ENCODE measurements at regions not wholly inside any gene's neighbourhood (a gene's known extent, or its start where the extent isn't known, plus 50 kb on each side); places are given as distances from the start of the nearest gene placed in this dataset.

DNA sequence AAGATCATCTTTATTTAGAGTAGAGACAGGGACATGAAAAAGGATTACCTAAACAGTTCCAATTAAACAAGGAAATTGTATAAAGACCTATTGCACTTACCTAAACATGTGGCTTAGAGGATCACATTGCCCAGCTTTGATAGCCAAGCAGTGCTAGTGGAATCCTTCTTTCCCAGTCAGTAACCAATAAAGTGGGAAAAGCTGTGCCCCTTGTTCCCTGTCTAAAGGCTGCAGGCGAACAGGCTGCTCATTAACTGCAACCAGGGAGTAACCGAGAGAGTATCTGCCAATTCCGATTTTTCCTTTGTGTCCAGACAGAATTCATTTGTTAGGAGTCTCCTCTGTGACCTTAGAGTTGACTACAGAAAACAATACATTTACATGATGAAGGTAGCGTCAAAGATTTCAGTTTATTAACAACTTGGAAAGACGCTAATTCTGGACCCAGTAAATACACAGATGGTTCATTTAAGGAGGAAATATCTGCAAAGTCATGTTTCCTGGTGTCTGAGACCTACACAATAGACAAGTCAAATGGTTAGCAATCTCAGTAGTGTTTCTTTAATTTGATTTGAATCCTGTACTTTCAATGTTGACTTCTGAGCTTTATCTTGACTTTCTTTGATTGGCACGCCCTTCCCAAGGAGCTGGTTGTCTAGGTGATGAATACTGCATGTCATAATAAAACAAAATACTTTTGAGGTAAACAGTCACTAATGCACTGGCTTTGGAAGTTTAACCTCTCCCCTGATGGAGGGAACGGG, 57.3 kb upstream of the MET start:
- H3K4me3 ChIP-seq (ENCODE audit: low read depth in 1 of 3, low read length in 3 of 3): no peak overlapping the region
- no peaks in the 10 kb centered on the region for H3K9me3 ChIP-seq (ENCODE audit: control insufficient read depth in 2 of 2, insufficient read depth in 1 of 2, low read depth in 1 of 2, low read length in 1 of 2)
- peaks cover 0 to 14% (median 2%) of the 10 kb centered on the region in 3 donors for H3K4me1 ChIP-seq (ENCODE audit: control insufficient read depth in 3 of 3, insufficient read depth in 2 of 3, low read depth in 1 of 3, low read length in 2 of 3)
- no peaks in the 10 kb centered on the region for H3K36me3 ChIP-seq (ENCODE audit: control insufficient read depth in 3 of 3, insufficient read depth in 2 of 3, low read depth in 1 of 3, low read length in 3 of 3)
- H3K27ac ChIP-seq (ENCODE audit: low read depth in 1 of 3, low read length in 2 of 3): peak overlapping the region in 1 of 3 donors; percentile 63
- DNase-seq: peak; percentile 49 to 80
- WGBS, 3 donors: 9 to 37% (median 33%) methylated on average over 7 of the region's 7 CpGs
- H3K27me3 ChIP-seq (ENCODE audit: control insufficient read depth in 3 of 3, insufficient read depth in 3 of 3, low read length in 3 of 3): peaks cover 0 to 2% (median 0%) of the 10 kb centered on the region in 3 donors
- no peak for FAIRE-seq

DNA sequence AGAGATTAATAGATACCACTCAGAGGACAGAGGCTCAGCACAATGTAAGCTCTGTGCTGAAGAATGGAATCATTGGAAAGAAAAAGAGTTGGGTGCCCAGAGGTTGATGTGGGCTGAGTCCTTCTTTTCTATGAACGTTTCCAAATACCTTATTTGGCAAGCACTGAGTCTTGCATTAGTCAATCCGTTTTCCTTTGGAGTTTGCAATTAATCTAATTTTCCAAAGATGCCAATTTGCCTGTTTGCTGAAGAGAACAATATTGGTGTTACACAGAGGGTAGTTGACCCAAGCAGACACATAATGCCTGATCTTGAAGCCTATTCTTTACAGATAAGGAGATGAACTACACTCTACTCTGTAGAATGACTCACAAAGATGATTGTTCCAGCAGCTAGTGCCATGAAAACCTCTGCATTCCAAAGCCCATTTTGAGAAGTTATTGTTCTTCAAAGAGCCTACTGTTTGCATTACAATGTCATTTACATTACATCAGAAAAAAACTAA, 55.4 kb upstream of the MET start:
- Histone ChIP-seq H3K4me1 (ENCODE audit: control insufficient read depth in 3 of 3, insufficient read depth in 2 of 3, low read depth in 1 of 3, low read length in 2 of 3) (peaks cover 0 to 14% (median 2%) of the 10 kb centered on the region in 3 donors), H3K36me3 (ENCODE audit: control insufficient read depth in 3 of 3, insufficient read depth in 2 of 3, low read depth in 1 of 3, low read length in 3 of 3) (no peaks in the 10 kb centered on the region), H3K9me3 (ENCODE audit: control insufficient read depth in 2 of 2, insufficient read depth in 1 of 2, low read depth in 1 of 2, low read length in 1 of 2) (peaks cover 0 to 12% of the 10 kb centered on the region in 2 donors), H3K4me3 (ENCODE audit: low read depth in 1 of 3, low read length in 3 of 3) (no peak overlapping the region), H3K27me3 (ENCODE audit: control insufficient read depth in 3 of 3, insufficient read depth in 3 of 3, low read length in 3 of 3) (peaks cover 0 to 2% (median 0%) of the 10 kb centered on the region in 3 donors), H3K27ac (ENCODE audit: low read depth in 1 of 3, low read length in 2 of 3) (no peak overlapping the region)
- no peak for FAIRE-seq
- peak in 1 of 2 donors; percentile 9 for DNase-seq
- 38 to 41% (median 40%) methylated on average over 2 of the region's 2 CpGs for WGBS, 3 donors

GRCh38 chr7:116617878-116618277, 54.1 kb upstream of the MET start:
- Histone ChIP-seq H3K4me3 (ENCODE audit: low read depth in 1 of 3, low read length in 3 of 3) (no peak overlapping the region), H3K4me1 (ENCODE audit: control insufficient read depth in 3 of 3, insufficient read depth in 2 of 3, low read depth in 1 of 3, low read length in 2 of 3) (peaks cover 0 to 14% (median 2%) of the 10 kb centered on the region in 3 donors), H3K27me3 (ENCODE audit: control insufficient read depth in 3 of 3, insufficient read depth in 3 of 3, low read length in 3 of 3) (no peaks in the 10 kb centered on the region), H3K9me3 (ENCODE audit: control insufficient read depth in 2 of 2, insufficient read depth in 1 of 2, low read depth in 1 of 2, low read length in 1 of 2) (peaks cover 0 to 13% of the 10 kb centered on the region in 2 donors), H3K36me3 (ENCODE audit: control insufficient read depth in 3 of 3, insufficient read depth in 2 of 3, low read depth in 1 of 3, low read length in 3 of 3) (no peaks in the 10 kb centered on the region), H3K27ac (ENCODE audit: low read depth in 1 of 3, low read length in 2 of 3) (no peak overlapping the region)
- no peak for DNase-seq
- FAIRE-seq: no peak
- 42 to 67% (median 55%) methylated on average over 4 of the region's 4 CpGs for WGBS, 3 donors

DNA sequence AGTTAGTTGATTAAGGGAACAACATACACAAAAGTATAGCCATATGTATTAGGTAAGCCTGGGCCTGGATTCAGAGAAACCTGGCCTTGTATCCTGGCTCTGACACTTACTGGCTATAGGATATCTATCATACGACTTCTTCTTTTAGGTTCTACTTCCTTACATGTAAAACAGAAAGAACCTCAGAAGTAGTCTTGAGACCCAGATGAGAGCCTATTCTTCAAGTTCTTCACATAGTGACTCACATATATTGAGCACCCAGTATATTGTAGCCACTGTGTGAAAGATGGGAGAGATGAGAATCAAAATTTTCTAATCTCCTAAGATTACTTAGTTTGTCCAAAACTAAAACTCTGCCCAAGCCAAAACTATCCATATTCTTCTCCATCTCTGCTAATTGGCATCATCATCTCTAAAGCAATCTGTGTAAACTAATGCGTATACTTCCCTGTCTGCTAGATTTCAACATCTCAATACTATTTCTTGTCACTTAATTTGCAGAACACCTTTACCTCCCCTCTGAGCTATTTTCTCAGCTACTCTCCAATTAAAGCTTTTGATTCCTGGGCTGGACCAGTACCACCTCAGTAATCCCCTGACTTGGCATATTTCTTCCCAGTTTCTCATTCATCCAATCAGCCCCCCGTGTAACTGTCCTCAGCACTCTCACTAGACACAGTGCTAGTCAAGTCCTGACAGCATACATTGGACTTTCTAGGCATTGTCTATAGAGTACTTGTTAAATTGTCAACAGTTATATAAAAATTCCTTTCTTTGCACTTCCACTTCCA, 53.5 kb upstream of the MET start:
- DNase-seq: no peak

GRCh38 chr7:116621649-116622048, 50.3 kb upstream of the MET start:
- peaks cover 0 to 13% of the 10 kb centered on the region in 2 donors for H3K9me3 ChIP-seq (ENCODE audit: control insufficient read depth in 2 of 2, insufficient read depth in 1 of 2, low read depth in 1 of 2, low read length in 1 of 2)
- H3K36me3 ChIP-seq (ENCODE audit: control insufficient read depth in 3 of 3, insufficient read depth in 2 of 3, low read depth in 1 of 3, low read length in 3 of 3): no peaks in the 10 kb centered on the region
- FAIRE-seq (no peak), DNase-seq (no peak)
- no peak overlapping the region for H3K4me3 ChIP-seq (ENCODE audit: low read depth in 1 of 3, low read length in 3 of 3)
- 78 to 89% (median 81%) methylated on average over 5 of the region's 5 CpGs for WGBS, 3 donors
- H3K27me3 ChIP-seq (ENCODE audit: control insufficient read depth in 3 of 3, insufficient read depth in 3 of 3, low read length in 3 of 3): peaks cover 0 to 2% (median 0%) of the 10 kb centered on the region in 3 donors
- H3K4me1 ChIP-seq (ENCODE audit: control insufficient read depth in 3 of 3, insufficient read depth in 2 of 3, low read depth in 1 of 3, low read length in 2 of 3): no peaks in the 10 kb centered on the region
- no peak overlapping the region for H3K27ac ChIP-seq (ENCODE audit: low read depth in 1 of 3, low read length in 2 of 3)

More for the DNA sequence above, 53.5 kb upstream of the MET start:
- no peak for FAIRE-seq
- no peak overlapping the region for H3K27ac ChIP-seq (ENCODE audit: low read depth in 1 of 3, low read length in 2 of 3)
- H3K36me3 ChIP-seq (ENCODE audit: control insufficient read depth in 3 of 3, insufficient read depth in 2 of 3, low read depth in 1 of 3, low read length in 3 of 3): no peaks in the 10 kb centered on the region
- WGBS, 3 donors: 76 to 91% (median 89%) methylated on average over 3 of the region's 3 CpGs
- peaks cover 0 to 13% of the 10 kb centered on the region in 2 donors for H3K9me3 ChIP-seq (ENCODE audit: control insufficient read depth in 2 of 2, insufficient read depth in 1 of 2, low read depth in 1 of 2, low read length in 1 of 2)
- no peaks in the 10 kb centered on the region for H3K27me3 ChIP-seq (ENCODE audit: control insufficient read depth in 3 of 3, insufficient read depth in 3 of 3, low read length in 3 of 3)
- peaks cover 0 to 14% (median 2%) of the 10 kb centered on the region in 3 donors for H3K4me1 ChIP-seq (ENCODE audit: control insufficient read depth in 3 of 3, insufficient read depth in 2 of 3, low read depth in 1 of 3, low read length in 2 of 3)
- no peak overlapping the region for H3K4me3 ChIP-seq (ENCODE audit: low read depth in 1 of 3, low read length in 3 of 3)
